Stimulated activated CD8-positive, alpha-beta memory T cell treated with anti-CD3 and anti-CD28 coated beads, Interleukin-7, amount 100 ng/mL, for 4 hours (primary cell): ENCODE measurements at regions not wholly inside any gene's neighbourhood (a gene's known extent, or its start where the extent isn't known, plus 50 kb on each side); places are given as distances from the start of the nearest gene placed in this dataset.

ENCODE experiments used
- DNase-seq, 2 donors: peaks; one replicate each; pipeline ENCODE4 v3.0.0-alpha.2; 2020; ENCODE audit warnings: low read depth in 2 of 2

GRCh38 chr5:14090755-14091154 is 52.4 kb upstream of the TRIO start:
- DNase-seq, result no peak

GRCh38 chr5:14090290-14090689 is 52.9 kb upstream of the TRIO start:
- DNase-seq, result no peak

- no peak for DNase-seq
Measured at GRCh38 chr5:14089198-14089597, 53.9 kb upstream of the TRIO start.

GRCh38 chr5:14086261-14086660 is 56.9 kb upstream of the TRIO start:
- no peak for DNase-seq

- DNase-seq, result no peak
Measured at GRCh38 chr5:14082973-14083372, 60.2 kb upstream of the TRIO start.

GRCh38 chr5:14082523-14082922 is 60.6 kb upstream of the TRIO start:
- no peak for DNase-seq

- DNase-seq, result no peak
Measured at GRCh38 chr5:14081791-14082190, 61.4 kb upstream of the TRIO start.

- no peak for DNase-seq
Measured at GRCh38 chr5:14078716-14079115, 64.4 kb upstream of the TRIO start.

- DNase-seq, result no peak
Measured at GRCh38 chr5:14077501-14077900, 65.6 kb upstream of the TRIO start.

GRCh38 chr5:14076561-14076960 is 66.6 kb upstream of the TRIO start:
- no peak for DNase-seq

GRCh38 chr5:14075937-14076336 is 67.2 kb upstream of the TRIO start:
- no peak for DNase-seq

GRCh38 chr5:14071433-14071832 is 71.7 kb upstream of the TRIO start:
- no peak for DNase-seq

- no peak for DNase-seq
Measured at GRCh38 chr5:14069021-14069420, 74.1 kb upstream of the TRIO start.

- DNase-seq, result no peak
Measured at GRCh38 chr5:14068136-14068535, 75.0 kb upstream of the TRIO start.

- no peak for DNase-seq
Measured at GRCh38 chr5:14066326-14066725, 76.8 kb upstream of the TRIO start.

- no peak for DNase-seq
Measured at GRCh38 chr5:14064841-14065240, 78.3 kb upstream of the TRIO start.

- no peak for DNase-seq
Measured at GRCh38 chr5:14063691-14064090, 79.5 kb upstream of the TRIO start.

GRCh38 chr5:14063138-14063537 is 80.0 kb upstream of the TRIO start:
- no peak for DNase-seq

- DNase-seq, result no peak
Measured at GRCh38 chr5:14062178-14062577, 81.0 kb upstream of the TRIO start.

- DNase-seq, result no peak
Measured at GRCh38 chr5:14061106-14061505, 82.0 kb upstream of the TRIO start.

GRCh38 chr5:14060218-14060617 is 82.9 kb upstream of the TRIO start:
- no peak for DNase-seq

GRCh38 chr5:14059810-14060209 is 83.3 kb upstream of the TRIO start:
- DNase-seq, result no peak

GRCh38 chr5:14057289-14057688 is 85.9 kb upstream of the TRIO start:
- no peak for DNase-seq

- no peak for DNase-seq
Measured at GRCh38 chr5:14056039-14056438, 87.1 kb upstream of the TRIO start.
